SK-N-MC (cell line): ENCODE measurements at regions not wholly inside any gene's neighbourhood (a gene's known extent, or its start where the extent isn't known, plus 50 kb on each side); places are given as distances from the start of the nearest gene placed in this dataset.

Source experiments
- EZH2 ChIP-seq: fragments of 200-600 bp; sonication (generic); IDR thresholded peaks from one replicate; pipeline ENCODE4 v1.6.1; 2017; ENCODE audit warnings: antibody characterized with exemption
- POLR2AphosphoS5 ChIP-seq: IDR thresholded peaks from 2 replicates; pipeline ENCODE4 v1.6.1; 2012; ENCODE audit warnings: mild to moderate bottlenecking, low read depth, low read length, borderline replicate concordance

DNA sequence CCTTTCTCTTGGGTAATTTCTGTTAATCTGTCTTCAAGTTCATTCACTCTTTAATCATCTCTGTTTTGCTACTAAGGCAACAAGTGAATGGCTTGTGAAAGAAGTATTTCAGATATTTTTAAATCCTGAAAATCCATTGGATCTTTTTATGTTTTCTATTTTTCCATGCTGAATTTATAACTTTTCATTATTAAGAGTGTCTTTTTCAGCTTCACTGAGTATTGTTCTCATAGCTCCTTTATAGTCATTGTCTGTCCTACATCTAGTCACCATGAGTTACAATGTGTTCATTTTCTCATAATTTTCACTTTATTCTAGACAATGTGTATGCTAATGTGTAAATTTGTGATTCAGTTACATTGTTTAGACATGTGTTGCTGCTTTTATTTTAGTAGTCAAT is 556.4 kb downstream of the TUSC1 start:
- TF ChIP-seq EZH2 (no peak), POLR2AphosphoS5 (no peak)
